H1 (cell line): ENCODE measurements at regions not wholly inside any gene's neighbourhood (a gene's known extent, or its start where the extent isn't known, plus 50 kb on each side); places are given as distances from the start of the nearest gene placed in this dataset.

Experiments
- CTCF ChIP-seq, 3 experiments: IDR thresholded peaks; 1 replicate in 2 of 3; 2 replicates in 1 of 3; pipeline versions ENCODE4 v1.5.1 to v1.6.1; 2011; ENCODE audit warnings: low read length in 3 of 3, mild to moderate bottlenecking in 3 of 3, inconsistent platforms in 2 of 3, low read depth in 1 of 3, moderate library complexity in 1 of 3; ENCODE audit not compliant: insufficient read depth in 1 of 3; ENCODE audit errors: control extremely low read depth in 1 of 3
- NRF1 ChIP-seq: IDR thresholded peaks from 2 replicates; pipeline ENCODE4 v1.6.1; 2011; ENCODE audit warnings: mild to moderate bottlenecking, low read depth, low read length, improper control_type of control experiment
- PHF8 ChIP-seq: fragments of 200-600 bp; sonication (generic); conservative IDR thresholded peaks from 2 replicates; pipeline ENCODE4 v1.7.1; 2012; ENCODE audit warnings: low read depth, mild to moderate bottlenecking, inconsistent platforms, low read length, moderate library complexity
- POLR2A ChIP-seq, 2 experiments: IDR thresholded peaks; 1 replicate in 1 of 2; 2 replicates in 1 of 2; pipeline ENCODE4 v1.6.1; 2011; ENCODE audit warnings: low read depth in 2 of 2, low read length in 2 of 2, mild to moderate bottlenecking in 2 of 2; ENCODE audit errors: control extremely low read depth in 1 of 2
- SRF ChIP-seq: IDR thresholded peaks from 2 replicates; pipeline ENCODE4 v1.6.1; 2011; ENCODE audit warnings: mild to moderate bottlenecking, low read depth, low read length, moderate library complexity
- TAF1 ChIP-seq: IDR thresholded peaks from 2 replicates; pipeline ENCODE4 v1.6.1; 2011; ENCODE audit warnings: mild to moderate bottlenecking, low read depth, low read length
- TF ChIP-seq, protein P1 (sequence below): IDR thresholded peaks from 2 replicates; pipeline ENCODE4 v1.6.1; 2011; ENCODE audit warnings: low read length, improper control_type of control experiment

- no peak for TF ChIP-seq NRF1
- no peak for TF ChIP-seq POLR2A (IDR thresholded peaks at IDR 0.05; ENCODE audit: control extremely low read depth in 1 of 2, low read depth in 2 of 2, low read length in 2 of 2)
- TF ChIP-seq PHF8 = no peak
- TF ChIP-seq SRF = no peak
- no peak for TF ChIP-seq CTCF (IDR thresholded peaks at IDR 0.05; ENCODE audit: control extremely low read depth in 1 of 3, insufficient read depth in 1 of 3, low read depth in 1 of 3, low read length in 3 of 3)
- no peak for TF ChIP-seq TAF1
- TF ChIP-seq, protein P1, sequence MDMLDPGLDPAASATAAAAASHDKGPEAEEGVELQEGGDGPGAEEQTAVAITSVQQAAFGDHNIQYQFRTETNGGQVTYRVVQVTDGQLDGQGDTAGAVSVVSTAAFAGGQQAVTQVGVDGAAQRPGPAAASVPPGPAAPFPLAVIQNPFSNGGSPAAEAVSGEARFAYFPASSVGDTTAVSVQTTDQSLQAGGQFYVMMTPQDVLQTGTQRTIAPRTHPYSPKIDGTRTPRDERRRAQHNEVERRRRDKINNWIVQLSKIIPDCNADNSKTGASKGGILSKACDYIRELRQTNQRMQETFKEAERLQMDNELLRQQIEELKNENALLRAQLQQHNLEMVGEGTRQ = no peak
Measured at GRCh38 chr14:25944020-25944419, 653.8 kb downstream of the NOVA1 start.
